Astrocyte (in vitro differentiated cells and primary cell): ENCODE measurements at regions not wholly inside any gene's neighbourhood (a gene's known extent, or its start where the extent isn't known, plus 50 kb on each side); places are given as distances from the start of the nearest gene placed in this dataset.

Source experiments
- DNase-seq: peaks from one replicate; pipeline ENCODE4 v3.0.0-alpha.2; 2010; ENCODE audit warnings: low read depth
- FAIRE-seq: peaks from 2 replicates; lab custom pipeline; 2011; peaks lifted over from hg19 to GRCh38; lab: Jason Lieb, UNC
- H2AFZ ChIP-seq: 2 replicates; pipeline ENCODE4 v1.6.0; 2012; ENCODE audit warnings: low read depth, low read length, inconsistent platforms
- H3K27ac ChIP-seq: 2 replicates; pipeline ENCODE4 v1.5.1; 2011; ENCODE audit warnings: low read depth, low read length, inconsistent platforms
- H3K27me3 ChIP-seq: 2 replicates; pipeline ENCODE4 v1.6.0; 2011; ENCODE audit warnings: low read length, inconsistent platforms; ENCODE audit not compliant: insufficient read depth
- H3K36me3 ChIP-seq: 2 replicates; pipeline ENCODE4 v1.5.1; 2011; ENCODE audit warnings: low read length, inconsistent platforms; ENCODE audit not compliant: insufficient read depth
- H3K4me1 ChIP-seq: 2 replicates; pipeline ENCODE4 v1.5.1; 2011; ENCODE audit warnings: low read length, inconsistent platforms; ENCODE audit not compliant: insufficient read depth
- H3K4me2 ChIP-seq: 2 replicates; pipeline ENCODE4 v1.6.0; 2012; ENCODE audit warnings: low read length, inconsistent platforms
- H3K4me3 ChIP-seq: 2 replicates; pipeline ENCODE4 v1.5.1; 2011; ENCODE audit warnings: low read depth, mild to moderate bottlenecking, low read length, inconsistent platforms; ENCODE audit not compliant: insufficient read depth
- H3K79me2 ChIP-seq: 2 replicates; pipeline ENCODE4 v1.6.0; 2012; ENCODE audit warnings: mild to moderate bottlenecking, low read length, inconsistent platforms; ENCODE audit not compliant: insufficient read depth
- H3K9ac ChIP-seq: 2 replicates; pipeline ENCODE4 v1.6.0; 2012; ENCODE audit warnings: mild to moderate bottlenecking, low read length, inconsistent platforms
- H3K9me3 ChIP-seq: 2 replicates; pipeline ENCODE4 v1.5.1; 2012; ENCODE audit warnings: low read depth, mild to moderate bottlenecking, low read length, inconsistent platforms; ENCODE audit not compliant: insufficient read depth
- H4K20me1 ChIP-seq: 2 replicates; pipeline ENCODE4 v1.6.0; 2012; ENCODE audit warnings: low read length, inconsistent platforms; ENCODE audit not compliant: insufficient read depth
- H3K27ac Mint-ChIP-seq: one replicate; pipeline ENCODE4 v1.8.0; 2021; ENCODE audit warnings: mild to moderate bottlenecking, mixed read lengths; ENCODE audit not compliant: unreplicated experiment
- H3K27me3 Mint-ChIP-seq: one replicate; pipeline ENCODE4 v1.8.0; 2021; ENCODE audit warnings: low read depth, mixed read lengths; ENCODE audit not compliant: unreplicated experiment
- H3K36me3 Mint-ChIP-seq: one replicate; pipeline ENCODE4 v1.8.0; 2021; ENCODE audit warnings: low read depth, mixed read lengths; ENCODE audit not compliant: unreplicated experiment
- H3K4me1 Mint-ChIP-seq: one replicate; pipeline ENCODE4 v1.8.0; 2021; ENCODE audit warnings: low read depth, mixed read lengths; ENCODE audit not compliant: unreplicated experiment
- H3K4me3 Mint-ChIP-seq: one replicate; pipeline ENCODE4 v1.8.0; 2021; ENCODE audit warnings: mild to moderate bottlenecking, moderate library complexity, mixed read lengths; ENCODE audit not compliant: unreplicated experiment
- H3K9me3 Mint-ChIP-seq: one replicate; pipeline ENCODE4 v1.8.0; 2021; ENCODE audit warnings: mild to moderate bottlenecking, mixed read lengths; ENCODE audit not compliant: unreplicated experiment
- CTCF ChIP-seq: IDR thresholded peaks from 2 replicates; pipeline ENCODE4 v1.5.1; 2011; ENCODE audit warnings: low read depth, mild to moderate bottlenecking, inconsistent platforms, low read length, moderate library complexity; ENCODE audit not compliant: insufficient read depth
- EZH2 ChIP-seq: IDR thresholded peaks from 2 replicates; pipeline ENCODE4 v1.6.1; 2012; ENCODE audit warnings: mild to moderate bottlenecking, low read length, inconsistent platforms; ENCODE audit not compliant: insufficient read depth

GRCh38 chr12:19577281-19577530 is 137.9 kb downstream of the AEBP2 start:
- Histone ChIP-seq H3K4me3 (no peak overlapping the region), H3K79me2 (no peaks in the 10 kb centered on the region), H3K9ac (no peak overlapping the region), H2AFZ (no peak overlapping the region), H3K4me1 (peaks cover 16% of the 10 kb centered on the region), H3K36me3 (no peaks in the 10 kb centered on the region), H3K9me3 (no peaks in the 10 kb centered on the region), H4K20me1 (no peaks in the 10 kb centered on the region), H3K27ac (no peak overlapping the region), H3K4me2 (no peak overlapping the region), H3K27me3 (no peaks in the 10 kb centered on the region)
- Mint-ChIP-seq H3K9me3 (peaks cover under 1% of the 10 kb centered on the region), H3K36me3 (peaks cover 9% of the 10 kb centered on the region), H3K4me1 (peaks cover 18% of the 10 kb centered on the region), H3K4me3 (no peak overlapping the region), H3K27ac (no peak overlapping the region), H3K27me3 (no peaks in the 10 kb centered on the region)
- FAIRE-seq (no peak), DNase-seq (no peak)
- TF ChIP-seq CTCF = no peak
- TF ChIP-seq EZH2 = no peak

- peaks cover 7% of the 10 kb centered on the region for H3K9me3 ChIP-seq
- DNase-seq = no peak
- no peak overlapping the region for H3K4me3 ChIP-seq
- Mint-ChIP-seq H3K27me3 (no peaks in the 10 kb centered on the region), H3K4me1 (no peaks in the 10 kb centered on the region), H3K4me3 (no peak overlapping the region), H3K27ac (no peak overlapping the region), H3K36me3 (peaks cover 25% of the 10 kb centered on the region), H3K9me3 (peaks cover 18% of the 10 kb centered on the region)
- H3K4me2 ChIP-seq = no peak overlapping the region
- no peaks in the 10 kb centered on the region for H3K36me3 ChIP-seq
- H3K9ac ChIP-seq = no peak overlapping the region
- no peak for TF ChIP-seq EZH2
- no peak for TF ChIP-seq CTCF
- H3K4me1 ChIP-seq = no peaks in the 10 kb centered on the region
- no peaks in the 10 kb centered on the region for H4K20me1 ChIP-seq
- FAIRE-seq = no peak
- no peaks in the 10 kb centered on the region for H3K27me3 ChIP-seq
- H2AFZ ChIP-seq = no peak overlapping the region
- H3K79me2 ChIP-seq = no peaks in the 10 kb centered on the region
- no peak overlapping the region for H3K27ac ChIP-seq
Measured at GRCh38 chr12:19584732-19585131, 145.4 kb downstream of the AEBP2 start.

GRCh38 chr12:19588951-19589350 is 149.7 kb downstream of the AEBP2 start:
- Histone ChIP-seq H3K36me3 (no peaks in the 10 kb centered on the region), H3K79me2 (no peaks in the 10 kb centered on the region), H3K9me3 (no peaks in the 10 kb centered on the region), H3K27ac (no peak overlapping the region), H3K27me3 (no peaks in the 10 kb centered on the region), H3K9ac (no peak overlapping the region), H2AFZ (no peak overlapping the region), H3K4me1 (no peaks in the 10 kb centered on the region), H3K4me3 (no peak overlapping the region), H3K4me2 (no peak overlapping the region), H4K20me1 (no peaks in the 10 kb centered on the region)
- TF ChIP-seq CTCF (no peak), EZH2 (no peak)
- FAIRE-seq (no peak), DNase-seq (no peak)
- peaks cover 12% of the 10 kb centered on the region for H3K36me3 Mint-ChIP-seq
- H3K27ac Mint-ChIP-seq = no peak overlapping the region
- no peak overlapping the region for H3K4me3 Mint-ChIP-seq
- no peaks in the 10 kb centered on the region for H3K27me3 Mint-ChIP-seq
- H3K9me3 Mint-ChIP-seq = peaks cover 6% of the 10 kb centered on the region
- no peaks in the 10 kb centered on the region for H3K4me1 Mint-ChIP-seq
